HCT116 (cell line): ENCODE measurements at regions not wholly inside any gene's neighbourhood (a gene's known extent, or its start where the extent isn't known, plus 50 kb on each side); places are given as distances from the start of the nearest gene placed in this dataset.

Source experiments
- ATAC-seq: fragments of 200-7000 bp; cut with Tn5 transposase; 2 replicates; pipeline ENCODE4 v1.9.1; 2020; ENCODE audit warnings: mild to moderate bottlenecking, moderate library complexity
- BruUV-seq: library from RNA; stranded (reverse); fragments of 400-500 nt; replicated peaks from 2 replicates; lab custom pipeline; 2021; lab: Mats Ljungman, UMichigan
- CTCF ChIA-PET: fragments of 300-600 bp; sonication (Branson Sonifier 250); formaldehyde crosslinking; loops from one replicate; lab custom pipeline; 2021; ENCODE audit warnings: antibody characterized with exemption; lab: Charles Lee
- POLR2A ChIA-PET: fragments of 300-600, 350-600 bp; sonication (Branson Sonifier 250); formaldehyde crosslinking; loops from one replicate; lab custom pipeline; 2021; ENCODE audit warnings: antibody characterized with exemption; lab: Charles Lee
- RAD21 ChIA-PET, 2 experiments: fragments of 300-600 bp; sonication (Branson Sonifier 250); formaldehyde crosslinking; loops; one replicate each; lab custom pipeline; 2023; ENCODE audit warnings: low total read pairs in 2 of 2; ENCODE audit not compliant: uncharacterized antibody in 2 of 2, unreplicated experiment in 2 of 2, low non-redundant PET in 1 of 2; lab: Charles Lee
- DNase-seq: peaks from one replicate; pipeline ENCODE4 v3.0.0-alpha.2; 2010; ENCODE audit warnings: low read depth, low spot score
- H2AFZ ChIP-seq: fragments of 200-600 bp; shearing (Covaris generic), sonication (generic); 2 replicates; pipeline ENCODE4 v1.6.1; 2017; ENCODE audit warnings: low read depth, mixed run types, mixed read lengths, antibody characterized with exemption, low read length; ENCODE audit not compliant: poor library complexity, severe bottlenecking
- H3K27ac ChIP-seq: 2 replicates; pipeline ENCODE4 v1.5.1; 2012; ENCODE audit warnings: low read depth, low read length
- H3K27me3 ChIP-seq: fragments of 200-600 bp; sonication (generic); 2 replicates; pipeline ENCODE4 v1.6.1; 2016; ENCODE audit warnings: mixed run types, low read length, mixed read lengths; ENCODE audit not compliant: insufficient read depth
- H3K36me3 ChIP-seq, 2 experiments: fragments of 200-500 bp in 1 of 2; fragments of 200-600 bp in 1 of 2; sonication (Bioruptor generic) in 1 of 2; sonication (generic) in 1 of 2; 2 replicates each; pipeline versions ENCODE4 v1.5.1 to v1.6.1; 2014 to 2016; ENCODE audit warnings: low read length in 2 of 2, inconsistent platforms in 1 of 2, mixed read lengths in 1 of 2, mixed run types in 1 of 2; ENCODE audit not compliant: insufficient read depth in 2 of 2, control insufficient read depth in 1 of 2
- H3K4me1 ChIP-seq, 2 experiments: fragments of 200-600 bp in 1 of 2; sonication (generic) in 1 of 2; 2 replicates each; pipeline versions ENCODE4 v1.5.1 to v1.6.1; 2012 to 2017; ENCODE audit warnings: low read length in 2 of 2, inconsistent platforms in 1 of 2, mild to moderate bottlenecking in 1 of 2, mixed read lengths in 1 of 2, mixed run types in 1 of 2, moderate library complexity in 1 of 2; ENCODE audit not compliant: insufficient read depth in 2 of 2, control insufficient read depth in 1 of 2
- H3K4me2 ChIP-seq: fragments of 200-600 bp; sonication (generic); 2 replicates; pipeline ENCODE4 v1.6.1; 2017; ENCODE audit warnings: mixed run types, low read length, mixed read lengths
- H3K4me3 ChIP-seq, 2 experiments: fragments of 200-600 bp in 1 of 2; sonication (generic) in 1 of 2; replicated peaks in 1 of 2; 2 replicates each; pipeline ENCODE4 v1.5.1; 2011 to 2016; ENCODE audit warnings: low read length in 2 of 2, control low read depth in 1 of 2, low read depth in 1 of 2, mild to moderate bottlenecking in 1 of 2, mixed read lengths in 1 of 2, mixed run types in 1 of 2
- H3K79me2 ChIP-seq: fragments of 200-600 bp; sonication (generic); 2 replicates; pipeline ENCODE4 v1.6.1; 2017; ENCODE audit warnings: mild to moderate bottlenecking, mixed run types, low read length, moderate library complexity, mixed read lengths; ENCODE audit not compliant: insufficient read depth
- H3K9ac ChIP-seq: fragments of 200-600 bp; sonication (generic); 2 replicates; pipeline ENCODE4 v1.6.1; 2016; ENCODE audit warnings: low read length, mixed read lengths
- H3K9me2 ChIP-seq: fragments of 200-600 bp; sonication (generic), shearing (Covaris generic); 2 replicates; pipeline ENCODE4 v1.6.1; 2017; ENCODE audit warnings: mixed run types, mild to moderate bottlenecking, moderate library complexity; ENCODE audit not compliant: insufficient read depth
- H3K9me3 ChIP-seq, 2 experiments: fragments of 200-500 bp in 1 of 2; fragments of 200-600 bp in 1 of 2; sonication (Bioruptor generic) in 1 of 2; sonication (generic) in 1 of 2; 2 replicates each; pipeline ENCODE4 v1.6.1; 2014 to 2017; ENCODE audit warnings: low read length in 2 of 2, mixed read lengths in 2 of 2, inconsistent platforms in 1 of 2, low read depth in 1 of 2, mild to moderate bottlenecking in 1 of 2, mixed run types in 1 of 2, moderate library complexity in 1 of 2; ENCODE audit not compliant: control insufficient read depth in 1 of 2, insufficient read depth in 1 of 2
- H4K20me1 ChIP-seq: fragments of 200-600 bp; sonication (generic), shearing (Covaris generic); 2 replicates; pipeline ENCODE4 v1.6.1; 2017; ENCODE audit warnings: mixed run types, mild to moderate bottlenecking, moderate library complexity; ENCODE audit not compliant: insufficient read depth
- CBX3 ChIP-seq: IDR thresholded peaks from 2 replicates; pipeline ENCODE4 v1.6.1; 2012; ENCODE audit warnings: low read depth
- CTCF ChIP-seq, 3 experiments: fragments of 200-600 bp in 1 of 3; sonication (generic) in 1 of 3; IDR thresholded peaks in 2 of 3; conservative IDR thresholded peaks in 1 of 3; 2 replicates each; pipeline ENCODE4 v1.5.1; 2012 to 2017; ENCODE audit warnings: low read depth in 2 of 3, low read length in 2 of 3, antibody characterized with exemption in 1 of 3, borderline replicate concordance in 1 of 3, control low read depth in 1 of 3, mild to moderate bottlenecking in 1 of 3, mixed read lengths in 1 of 3, mixed run types in 1 of 3, moderate library complexity in 1 of 3; ENCODE audit not compliant: insufficient read depth in 1 of 3
- EGR1 ChIP-seq: IDR thresholded peaks from 2 replicates; pipeline ENCODE4 v1.6.1; 2012; ENCODE audit warnings: low read depth
- EZH2phosphoT487 ChIP-seq: fragments of 200-600 bp; IDR thresholded peaks from 2 replicates; pipeline ENCODE4 v1.6.1; 2018; ENCODE audit warnings: antibody characterized with exemption, borderline replicate concordance
- SIN3A ChIP-seq: IDR thresholded peaks from 2 replicates; pipeline ENCODE4 v1.6.1; 2012; ENCODE audit warnings: low read depth
- SP1 ChIP-seq: IDR thresholded peaks from 2 replicates; pipeline ENCODE4 v1.6.1; 2012; ENCODE audit warnings: low read depth
- SRF ChIP-seq: IDR thresholded peaks from 2 replicates; pipeline ENCODE4 v1.6.1; 2012; ENCODE audit warnings: low read depth
- YY1 ChIP-seq: IDR thresholded peaks from 2 replicates; pipeline ENCODE4 v1.6.1; 2011; ENCODE audit warnings: low read length, low read depth, moderate library complexity, mild to moderate bottlenecking; ENCODE audit not compliant: insufficient replicate concordance; ENCODE audit errors: extremely low read depth
- ZFX ChIP-seq: fragments of 450-650 bp; IDR thresholded peaks from 2 replicates; pipeline ENCODE4 v1.6.1; 2017
- ZNF274 ChIP-seq: fragments of 200-500 bp; sonication (Bioruptor generic); IDR thresholded peaks from 2 replicates; pipeline ENCODE4 v1.6.1; 2014; ENCODE audit warnings: mild to moderate bottlenecking, low read depth, low read length, inconsistent platforms
- intact Hi-C: fragments of 100-400 bp; cut with micrococcal nuclease; formaldehyde crosslinking; loops from 2 replicates; pipeline ENCODE4 v1.10.0; 2022
- TF ChIP-seq, protein P1 (sequence below): IDR thresholded peaks from 2 replicates; pipeline ENCODE4 v1.6.1; 2011; ENCODE audit warnings: mild to moderate bottlenecking, low read length, moderate library complexity; ENCODE audit not compliant: insufficient replicate concordance; ENCODE audit errors: extremely low read depth
- TF ChIP-seq, protein P2 (sequence below): IDR thresholded peaks from 2 replicates; pipeline ENCODE4 v1.6.1; 2012

GRCh38 chr7:113402005-113402404 is 283.7 kb upstream of the SMIM30 start:
- Histone ChIP-seq H3K9me2 (no peaks in the 10 kb centered on the region), H3K27me3 (no peaks in the 10 kb centered on the region), H4K20me1 (no peaks in the 10 kb centered on the region), H3K27ac (no peak overlapping the region), H2AFZ (no peak overlapping the region), H3K4me3 (no peak overlapping the region), H3K9ac (no peak overlapping the region), H3K4me2 (no peak overlapping the region), H3K4me1 (no peaks in the 10 kb centered on the region), H3K79me2 (no peaks in the 10 kb centered on the region), H3K36me3 (no peaks in the 10 kb centered on the region), H3K9me3 (no peaks in the 10 kb centered on the region)
- ATAC-seq (no peak), DNase-seq (no peak)
- ChIA-PET RAD21 (no interaction called here), POLR2A (no interaction called here), CTCF (interaction anchor here (1.0 kb wide), 1 partner anchor 20 kb away, joined by 3 read pairs; no protein-coding TSS in a partner anchor)
- intact Hi-C loops, result loop anchor here (5.0 kb wide), 1 partner anchor 310 kb away; no protein-coding TSS in a partner anchor
- BruUV-seq, result no TSS peak
- TF ChIP-seq, protein P1, sequence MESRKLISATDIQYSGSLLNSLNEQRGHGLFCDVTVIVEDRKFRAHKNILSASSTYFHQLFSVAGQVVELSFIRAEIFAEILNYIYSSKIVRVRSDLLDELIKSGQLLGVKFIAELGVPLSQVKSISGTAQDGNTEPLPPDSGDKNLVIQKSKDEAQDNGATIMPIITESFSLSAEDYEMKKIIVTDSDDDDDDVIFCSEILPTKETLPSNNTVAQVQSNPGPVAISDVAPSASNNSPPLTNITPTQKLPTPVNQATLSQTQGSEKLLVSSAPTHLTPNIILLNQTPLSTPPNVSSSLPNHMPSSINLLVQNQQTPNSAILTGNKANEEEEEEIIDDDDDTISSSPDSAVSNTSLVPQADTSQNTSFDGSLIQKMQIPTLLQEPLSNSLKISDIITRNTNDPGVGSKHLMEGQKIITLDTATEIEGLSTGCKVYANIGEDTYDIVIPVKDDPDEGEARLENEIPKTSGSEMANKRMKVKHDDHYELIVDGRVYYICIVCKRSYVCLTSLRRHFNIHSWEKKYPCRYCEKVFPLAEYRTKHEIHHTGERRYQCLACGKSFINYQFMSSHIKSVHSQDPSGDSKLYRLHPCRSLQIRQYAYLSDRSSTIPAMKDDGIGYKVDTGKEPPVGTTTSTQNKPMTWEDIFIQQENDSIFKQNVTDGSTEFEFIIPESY, result no peak
- TF ChIP-seq CBX3 (no peak), ZFX (no peak), ZNF274 (no peak), EZH2phosphoT487 (no peak), EGR1 (no peak), SRF (no peak), SIN3A (no peak), CTCF (IDR thresholded peaks at IDR 0.05 in 2 of 3, conservative IDR thresholded peaks at IDR 0.05 in 1 of 3; ENCODE audit: borderline replicate concordance in 1 of 3, insufficient read depth in 1 of 3, low read depth in 2 of 3, low read length in 2 of 3) (no peak), YY1 (no peak), SP1 (no peak)
- TF ChIP-seq, protein P2, sequence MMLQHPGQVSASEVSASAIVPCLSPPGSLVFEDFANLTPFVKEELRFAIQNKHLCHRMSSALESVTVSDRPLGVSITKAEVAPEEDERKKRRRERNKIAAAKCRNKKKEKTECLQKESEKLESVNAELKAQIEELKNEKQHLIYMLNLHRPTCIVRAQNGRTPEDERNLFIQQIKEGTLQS, result no peak
